KBM-7 (cell line): ENCODE measurements at regions not wholly inside any gene's neighbourhood (a gene's known extent, or its start where the extent isn't known, plus 50 kb on each side); places are given as distances from the start of the nearest gene placed in this dataset.
"Not testable (repeated sequence)": the region's sequence is repeated elsewhere in the genome, so short reads cannot be mapped to it uniquely, and the experiment has no call there.

Source experiments
- DNase-seq: peaks from one replicate; pipeline ENCODE4 v3.0.0-alpha.2; 2015
- in situ Hi-C: fragments of 300-500 bp; cut with MboI; formaldehyde crosslinking; loops from 2 replicates; pipeline ENCODE4 v1.14.3; 2020; ENCODE audit warnings: low sequenced_read_pairs, low pct_unique_long_range_greater_than_20kb, mixed read lengths

GRCh38 chr12:27866373-27867101 is 86.5 kb upstream of the MANSC4 start:
- in situ Hi-C loops, result no loop called here
- no peak for DNase-seq

GRCh38 chr12:27865421-27865820 is 85.4 kb upstream of the MANSC4 start:
- in situ Hi-C loops, result no loop called here
- no peak for DNase-seq

GRCh38 chr12:27864521-27864920 is 84.5 kb upstream of the MANSC4 start:
- no peak for DNase-seq
- in situ Hi-C loops, result no loop called here

- no peak for DNase-seq
- in situ Hi-C loops, result no loop called here
Observed at GRCh38 chr12:27863839-27864238, 83.8 kb upstream of the MANSC4 start.

GRCh38 chr12:27861428-27862167 is 81.6 kb upstream of the MANSC4 start:
- in situ Hi-C loops, result no loop called here
- DNase-seq, result no peak

- peak; percentile 7 for DNase-seq
- in situ Hi-C loops, result no loop called here
Observed at GRCh38 chr12:27859648-27860047, 79.6 kb upstream of the MANSC4 start.

GRCh38 chr12:27857006-27857405 is 77.0 kb upstream of the MANSC4 start:
- DNase-seq, in situ Hi-C loops: not testable (repeated sequence)

GRCh38 chr12:27852742-27853141 is 72.7 kb upstream of the MANSC4 start:
- in situ Hi-C loops, result no loop called here
- no peak for DNase-seq
